ENCODE measurements at regions not wholly inside any gene's neighbourhood (a gene's known extent, or its start where the extent isn't known, plus 50 kb on each side); places are given as distances from the start of the nearest gene placed in this dataset.
"Not testable (repeated sequence)": the region's sequence is repeated elsewhere in the genome, so short reads cannot be mapped to it uniquely, and the experiment has no call there.

DNA sequence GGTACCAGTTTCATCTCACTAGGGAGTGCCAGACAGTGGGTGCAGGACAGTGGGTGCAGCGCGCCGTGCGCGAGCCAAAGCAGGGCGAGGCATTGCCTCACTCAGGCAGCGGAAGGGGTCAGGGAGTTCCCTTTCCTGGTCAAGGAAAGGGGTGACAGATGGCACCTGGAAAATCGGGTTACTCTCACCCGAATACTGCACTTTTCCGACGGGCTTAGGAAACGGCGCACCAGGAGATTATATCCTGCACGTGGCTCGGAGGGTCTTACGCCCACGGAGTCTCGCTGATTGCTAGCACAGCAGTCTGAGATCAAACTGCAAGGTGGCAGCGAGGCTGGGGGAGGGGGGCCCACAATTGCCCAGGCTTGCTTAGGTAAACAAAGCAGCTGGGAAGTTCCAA lies 152.0 kb upstream of the PCDH11X start:
- not testable (repeated sequence) for FAIRE-seq

DNA sequence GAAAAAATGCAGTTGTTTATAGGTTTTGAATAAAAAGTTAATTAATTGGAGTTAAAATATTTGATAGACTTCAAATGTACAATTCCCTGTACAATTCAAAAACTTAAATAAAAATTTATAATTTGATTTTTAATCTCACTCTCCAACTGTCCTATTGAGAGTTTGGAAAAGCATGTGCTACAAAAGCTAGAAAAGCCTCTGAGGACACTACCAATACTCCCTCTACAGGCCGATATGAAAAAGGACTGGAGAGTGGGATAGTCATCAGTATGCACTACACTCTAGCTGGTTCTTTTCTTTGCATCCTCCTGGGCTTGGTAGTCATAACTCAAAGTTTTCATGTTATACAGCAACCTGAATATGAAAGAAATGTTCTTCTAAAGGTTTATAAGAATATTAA lies 139.9 kb upstream of the PCDH11X start:
- peak; percentile 71 for FAIRE-seq

All from G401.6 (cell line).